Spleen (tissue), 7 donors: ENCODE measurements at regions not wholly inside any gene's neighbourhood (a gene's known extent, or its start where the extent isn't known, plus 50 kb on each side); places are given as distances from the start of the nearest gene placed in this dataset.

Experiments used
- POLR2A ChIP-seq, 3 donors: fragments of 450-650 bp; IDR thresholded peaks; one replicate each; pipeline ENCODE4 v1.5.1; 2017; ENCODE audit warnings: antibody characterized with exemption in 3 of 3, mild to moderate bottlenecking in 1 of 3
- POLR2AphosphoS5 ChIP-seq, 3 donors: sonication (generic); formaldehyde crosslinking; IDR thresholded peaks; one replicate each; pipeline ENCODE4 v1.5.1; 2017; ENCODE audit warnings: antibody characterized with exemption in 3 of 3
- TF ChIP-seq, protein P1 (sequence below), 11 experiments: fragments of 200-600 bp in 7 of 11; fragments of 450-650 bp in 4 of 11; sonication (generic) in 4 of 11; IDR thresholded peaks in 8 of 11; conservative IDR thresholded peaks in 3 of 11; 1 replicate in 7 of 11; 2 replicates in 4 of 11; pipeline versions ENCODE4 v1.4.0 to v1.8.0; 2016 to 2021; ENCODE audit warnings: antibody characterized with exemption in 11 of 11, inconsistent platforms in 4 of 11, mild to moderate bottlenecking in 1 of 11
- donor health status: DM: no; HTN: no; CAD: no; lungs with moderate emphysema.
- donor health status: DM: no; HTN: no; CAD: no.
- donor health status: DM: no; HTN: no; CAD: no.

- TF ChIP-seq POLR2AphosphoS5 (IDR thresholded peaks at IDR 0.05) = no peak
- TF ChIP-seq, protein P1, sequence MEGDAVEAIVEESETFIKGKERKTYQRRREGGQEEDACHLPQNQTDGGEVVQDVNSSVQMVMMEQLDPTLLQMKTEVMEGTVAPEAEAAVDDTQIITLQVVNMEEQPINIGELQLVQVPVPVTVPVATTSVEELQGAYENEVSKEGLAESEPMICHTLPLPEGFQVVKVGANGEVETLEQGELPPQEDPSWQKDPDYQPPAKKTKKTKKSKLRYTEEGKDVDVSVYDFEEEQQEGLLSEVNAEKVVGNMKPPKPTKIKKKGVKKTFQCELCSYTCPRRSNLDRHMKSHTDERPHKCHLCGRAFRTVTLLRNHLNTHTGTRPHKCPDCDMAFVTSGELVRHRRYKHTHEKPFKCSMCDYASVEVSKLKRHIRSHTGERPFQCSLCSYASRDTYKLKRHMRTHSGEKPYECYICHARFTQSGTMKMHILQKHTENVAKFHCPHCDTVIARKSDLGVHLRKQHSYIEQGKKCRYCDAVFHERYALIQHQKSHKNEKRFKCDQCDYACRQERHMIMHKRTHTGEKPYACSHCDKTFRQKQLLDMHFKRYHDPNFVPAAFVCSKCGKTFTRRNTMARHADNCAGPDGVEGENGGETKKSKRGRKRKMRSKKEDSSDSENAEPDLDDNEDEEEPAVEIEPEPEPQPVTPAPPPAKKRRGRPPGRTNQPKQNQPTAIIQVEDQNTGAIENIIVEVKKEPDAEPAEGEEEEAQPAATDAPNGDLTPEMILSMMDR (IDR thresholded peaks at IDR 0.05 in 8 of 11, conservative IDR thresholded peaks at IDR 0.05 in 3 of 11) = no peak
- TF ChIP-seq POLR2A (IDR thresholded peaks at IDR 0.05) = no peak
These were observed 172.1 kb downstream of the TMX3 start for GRCh38 chr18:68542846-68543245.
